Activated naive CD4-positive, alpha-beta T cell treated with anti-CD3 and anti-CD28 coated beads for 36 hours (primary cell): ENCODE measurements at regions not wholly inside any gene's neighbourhood (a gene's known extent, or its start where the extent isn't known, plus 50 kb on each side); places are given as distances from the start of the nearest gene placed in this dataset.
"Not testable (repeated sequence)": the region's sequence is repeated elsewhere in the genome, so short reads cannot be mapped to it uniquely, and the experiment has no call there.

Source experiments
- CTCF ChIA-PET: fragments of 350-600 bp; sonication (Branson Sonifier 250); formaldehyde crosslinking; loops from one replicate; lab custom pipeline; 2021; ENCODE audit warnings: antibody characterized with exemption; lab: Charles Lee
- DNase-seq: peaks from one replicate; pipeline ENCODE4 v3.0.0-alpha.2; 2020
- H3K27ac Mint-ChIP-seq: one replicate; pipeline ENCODE4 v1.8.0; 2021; ENCODE audit warnings: mild to moderate bottlenecking, mixed read lengths
- H3K27me3 Mint-ChIP-seq: one replicate; pipeline ENCODE4 v1.8.0; 2021; ENCODE audit warnings: low read depth, mixed read lengths
- H3K36me3 Mint-ChIP-seq: one replicate; pipeline ENCODE4 v1.8.0; 2021; ENCODE audit warnings: low read depth, mixed read lengths
- H3K4me1 Mint-ChIP-seq: one replicate; pipeline ENCODE4 v1.8.0; 2021; ENCODE audit warnings: low read depth, mixed read lengths
- H3K4me3 Mint-ChIP-seq: one replicate; pipeline ENCODE4 v1.8.0; 2021; ENCODE audit warnings: mild to moderate bottlenecking, moderate library complexity, mixed read lengths
- H3K9me3 Mint-ChIP-seq: one replicate; pipeline ENCODE4 v1.8.0; 2021; ENCODE audit warnings: mixed read lengths
- intact Hi-C: fragments of 100-400 bp; cut with micrococcal nuclease; formaldehyde crosslinking; loops from one replicate; pipeline ENCODE4 v1.15.1; 2023

- intact Hi-C loops, result no loop called here
- H3K4me3 Mint-ChIP-seq, result no peak overlapping the region
- CTCF ChIA-PET, result no interaction called here
Observed at GRCh38 chr16:87206646-87207451, 110.3 kb downstream of the C16orf95 start.

GRCh38 chr16:87207509-87207908 is 109.7 kb downstream of the C16orf95 start:
- Mint-ChIP-seq H3K4me1 (no peaks in the 10 kb centered on the region), H3K27me3 (no peaks in the 10 kb centered on the region), H3K27ac (no peak overlapping the region), H3K4me3 (no peak overlapping the region), H3K9me3 (no peaks in the 10 kb centered on the region), H3K36me3 (no peaks in the 10 kb centered on the region)
- intact Hi-C loops, result no loop called here
- CTCF ChIA-PET, result no interaction called here
- no peak for DNase-seq

More at GRCh38 chr16:87206646-87207451, 110.3 kb downstream of the C16orf95 start:
- no peaks in the 10 kb centered on the region for H3K36me3 Mint-ChIP-seq
- no peaks in the 10 kb centered on the region for H3K4me1 Mint-ChIP-seq
- H3K9me3 Mint-ChIP-seq, result no peaks in the 10 kb centered on the region
- H3K27ac Mint-ChIP-seq, result no peak overlapping the region
- H3K27me3 Mint-ChIP-seq, result no peaks in the 10 kb centered on the region
- no peak for DNase-seq

GRCh38 chr16:87207965-87208364 is 109.2 kb downstream of the C16orf95 start:
- no peak overlapping the region for H3K27ac Mint-ChIP-seq
- H3K4me3 Mint-ChIP-seq, result no peak overlapping the region
- H3K27me3 Mint-ChIP-seq, result no peaks in the 10 kb centered on the region
- no peaks in the 10 kb centered on the region for H3K9me3 Mint-ChIP-seq
- intact Hi-C loops, result no loop called here
- no peak for DNase-seq
- CTCF ChIA-PET, result no interaction called here
- no peaks in the 10 kb centered on the region for H3K4me1 Mint-ChIP-seq
- no peaks in the 10 kb centered on the region for H3K36me3 Mint-ChIP-seq

GRCh38 chr16:87208968-87209367 is 108.2 kb downstream of the C16orf95 start:
- H3K9me3 Mint-ChIP-seq, H3K4me3 Mint-ChIP-seq, DNase-seq, H3K27ac Mint-ChIP-seq, CTCF ChIA-PET, H3K36me3 Mint-ChIP-seq, intact Hi-C loops, H3K27me3 Mint-ChIP-seq, H3K4me1 Mint-ChIP-seq: not testable (repeated sequence)

GRCh38 chr16:87209808-87210512 is 107.2 kb downstream of the C16orf95 start:
- H3K27me3 Mint-ChIP-seq, result no peaks in the 10 kb centered on the region
- intact Hi-C loops, result no loop called here
- no peak overlapping the region for H3K4me3 Mint-ChIP-seq
- no peaks in the 10 kb centered on the region for H3K9me3 Mint-ChIP-seq
- H3K4me1 Mint-ChIP-seq, result no peaks in the 10 kb centered on the region
- H3K36me3 Mint-ChIP-seq, result no peaks in the 10 kb centered on the region
- no peak for DNase-seq
- H3K27ac Mint-ChIP-seq, result no peak overlapping the region
- CTCF ChIA-PET, result no interaction called here

- H3K4me1 Mint-ChIP-seq, result no peaks in the 10 kb centered on the region
- CTCF ChIA-PET, result interaction anchor here (1.2 kb wide), 1 partner anchor 148 kb away, joined by 4 read pairs; no protein-coding TSS in a partner anchor
- intact Hi-C loops, result no loop called here
Observed at GRCh38 chr16:87210894-87211293, 106.3 kb downstream of the C16orf95 start.

GRCh38 chr16:87212026-87212425 is 105.2 kb downstream of the C16orf95 start:
- intact Hi-C loops, result no loop called here
- Mint-ChIP-seq H3K9me3 (no peaks in the 10 kb centered on the region), H3K36me3 (no peaks in the 10 kb centered on the region), H3K4me3 (no peak overlapping the region), H3K4me1 (no peaks in the 10 kb centered on the region), H3K27me3 (no peaks in the 10 kb centered on the region), H3K27ac (no peak overlapping the region)
- CTCF ChIA-PET, result no interaction called here
- no peak for DNase-seq

More at GRCh38 chr16:87210894-87211293, 106.3 kb downstream of the C16orf95 start:
- H3K4me3 Mint-ChIP-seq, result no peak overlapping the region
- no peaks in the 10 kb centered on the region for H3K9me3 Mint-ChIP-seq
- no peaks in the 10 kb centered on the region for H3K27me3 Mint-ChIP-seq
- no peaks in the 10 kb centered on the region for H3K36me3 Mint-ChIP-seq
- no peak overlapping the region for H3K27ac Mint-ChIP-seq
- DNase-seq, result no peak

GRCh38 chr16:87213536-87213935 is 103.7 kb downstream of the C16orf95 start:
- Mint-ChIP-seq H3K27me3 (no peaks in the 10 kb centered on the region), H3K4me3 (no peak overlapping the region), H3K9me3 (no peaks in the 10 kb centered on the region), H3K4me1 (no peaks in the 10 kb centered on the region), H3K27ac (no peak overlapping the region), H3K36me3 (no peaks in the 10 kb centered on the region)
- intact Hi-C loops, result no loop called here
- CTCF ChIA-PET, result interaction anchor here (0.7 kb wide), 1 partner anchor 84 kb away, joined by 3 read pairs; no protein-coding TSS in a partner anchor
- DNase-seq, result no peak

- no peaks in the 10 kb centered on the region for H3K36me3 Mint-ChIP-seq
- no peak overlapping the region for H3K4me3 Mint-ChIP-seq
- no peak overlapping the region for H3K27ac Mint-ChIP-seq
- CTCF ChIA-PET, result no interaction called here
- H3K9me3 Mint-ChIP-seq, result no peaks in the 10 kb centered on the region
- H3K4me1 Mint-ChIP-seq, result no peaks in the 10 kb centered on the region
- intact Hi-C loops, result no loop called here
- H3K27me3 Mint-ChIP-seq, result no peaks in the 10 kb centered on the region
- DNase-seq, result no peak
Observed at GRCh38 chr16:87216148-87216840, 100.9 kb downstream of the C16orf95 start.

GRCh38 chr16:87216841-87217275 is 100.3 kb downstream of the C16orf95 start:
- DNase-seq, result no peak
- no peaks in the 10 kb centered on the region for H3K4me1 Mint-ChIP-seq
- H3K4me3 Mint-ChIP-seq, result no peak overlapping the region
- H3K27me3 Mint-ChIP-seq, result no peaks in the 10 kb centered on the region
- CTCF ChIA-PET, result no interaction called here
- H3K27ac Mint-ChIP-seq, result no peak overlapping the region
- no peaks in the 10 kb centered on the region for H3K9me3 Mint-ChIP-seq
- no peaks in the 10 kb centered on the region for H3K36me3 Mint-ChIP-seq
- intact Hi-C loops, result no loop called here

GRCh38 chr16:87217802-87218201 is 99.4 kb downstream of the C16orf95 start:
- H3K4me1 Mint-ChIP-seq, CTCF ChIA-PET, H3K36me3 Mint-ChIP-seq, DNase-seq, H3K27ac Mint-ChIP-seq, H3K27me3 Mint-ChIP-seq, H3K9me3 Mint-ChIP-seq, intact Hi-C loops, H3K4me3 Mint-ChIP-seq: not testable (repeated sequence)

GRCh38 chr16:87218281-87219055 is 98.7 kb downstream of the C16orf95 start:
- Mint-ChIP-seq H3K36me3 (no peaks in the 10 kb centered on the region), H3K4me3 (no peak overlapping the region), H3K27me3 (no peaks in the 10 kb centered on the region), H3K9me3 (no peaks in the 10 kb centered on the region), H3K27ac (no peak overlapping the region), H3K4me1 (no peaks in the 10 kb centered on the region)
- DNase-seq, result no peak
- intact Hi-C loops, result no loop called here
- CTCF ChIA-PET, result no interaction called here
